CD14-positive monocyte (primary cell): ENCODE measurements at regions not wholly inside any gene's neighbourhood (a gene's known extent, or its start where the extent isn't known, plus 50 kb on each side); places are given as distances from the start of the nearest gene placed in this dataset.
A peak's percentile ranks its signal among the peaks of the same experiment; 100 is the strongest.

Experiments
- DNase-seq, 3 donors: peaks; one replicate each; pipeline ENCODE4 v3.0.0-alpha.2; 2011 to 2022
- H2AFZ ChIP-seq: 2 replicates; pipeline ENCODE4 v1.6.0; 2012; ENCODE audit warnings: mild to moderate bottlenecking, low read depth, low read length, inconsistent platforms; ENCODE audit not compliant: insufficient read depth, poor library complexity, severe bottlenecking
- H3K27ac ChIP-seq, 2 donors: 1 replicate in 1 of 2; 2 replicates in 1 of 2; pipeline ENCODE4 v1.5.1; 2012 to 2013; ENCODE audit warnings: low read length in 2 of 2, control low read depth in 1 of 2, inconsistent platforms in 1 of 2, low read depth in 1 of 2, mild to moderate bottlenecking in 1 of 2
- H3K27me3 ChIP-seq, 2 donors: one replicate each; pipeline versions ENCODE4 v1.6.0 to v1.6.1; 2011 to 2013; ENCODE audit warnings: low read length in 2 of 2; ENCODE audit not compliant: control insufficient read depth in 2 of 2, insufficient read depth in 2 of 2
- H3K36me3 ChIP-seq, 2 donors: replicated peaks in 1 of 2; 1 replicate in 1 of 2; 2 replicates in 1 of 2; pipeline versions ENCODE4 v1.5.1 to v1.6.1; 2012 to 2013; ENCODE audit warnings: low read length in 2 of 2, control low read depth in 1 of 2, inconsistent platforms in 1 of 2, mild to moderate bottlenecking in 1 of 2; ENCODE audit not compliant: insufficient read depth in 2 of 2, control insufficient read depth in 1 of 2
- H3K4me1 ChIP-seq, 2 donors: 1 replicate in 1 of 2; 2 replicates in 1 of 2; pipeline versions ENCODE4 v1.5.1 to v1.6.1; 2012 to 2013; ENCODE audit warnings: low read length in 2 of 2, control low read depth in 1 of 2, inconsistent platforms in 1 of 2, mild to moderate bottlenecking in 1 of 2, moderate library complexity in 1 of 2; ENCODE audit not compliant: insufficient read depth in 2 of 2, control insufficient read depth in 1 of 2
- H3K4me2 ChIP-seq: replicated peaks from 2 replicates; pipeline ENCODE3; 2012; ENCODE audit warnings: low read length, moderate library complexity, mild to moderate bottlenecking; ENCODE audit not compliant: poor library complexity, severe bottlenecking; ENCODE audit errors: extremely low read depth
- H3K4me3 ChIP-seq, 3 experiments: fragments of 200-600 bp in 1 of 3; sonication (generic) in 1 of 3; replicated peaks in 1 of 3; 1 replicate in 2 of 3; 2 replicates in 1 of 3; pipeline ENCODE4 v1.5.1; 2011 to 2013; ENCODE audit warnings: low read length in 3 of 3, mild to moderate bottlenecking in 3 of 3, control low read depth in 2 of 3, low read depth in 2 of 3, inconsistent platforms in 1 of 3, moderate library complexity in 1 of 3
- H3K79me2 ChIP-seq: 2 replicates; pipeline ENCODE4 v1.6.0; 2012; ENCODE audit warnings: mild to moderate bottlenecking, control low read depth, inconsistent platforms, low read length, moderate library complexity; ENCODE audit not compliant: insufficient read depth
- H3K9ac ChIP-seq: 2 replicates; pipeline ENCODE4 v1.6.0; 2017; ENCODE audit warnings: low read length, mild to moderate bottlenecking; ENCODE audit not compliant: insufficient read depth, poor library complexity, severe bottlenecking
- H3K9me3 ChIP-seq, 2 donors: replicated peaks in 1 of 2; 1 replicate in 1 of 2; 2 replicates in 1 of 2; pipeline versions ENCODE4 v1.5.1 to v1.6.1; 2012 to 2013; ENCODE audit warnings: low read length in 2 of 2, control low read depth in 1 of 2; ENCODE audit not compliant: control insufficient read depth in 1 of 2, insufficient read depth in 1 of 2
- H4K20me1 ChIP-seq: 2 replicates; pipeline ENCODE4 v1.6.0; 2012; ENCODE audit warnings: mild to moderate bottlenecking, low read length, control low read depth, moderate library complexity; ENCODE audit not compliant: insufficient read depth
- H3K27ac Mint-ChIP-seq, 7 donors: one replicate each; pipeline ENCODE4 v1.8.0; 2020; ENCODE audit warnings: mild to moderate bottlenecking in 7 of 7, mixed read lengths in 7 of 7, moderate library complexity in 6 of 7, inconsistent platforms in 2 of 7
- H3K27me3 Mint-ChIP-seq, 3 donors: one replicate each; pipeline ENCODE4 v1.8.0; 2021 to 2022; ENCODE audit warnings: low read depth in 3 of 3, mild to moderate bottlenecking in 3 of 3, mixed read lengths in 3 of 3, moderate library complexity in 3 of 3, inconsistent platforms in 1 of 3
- H3K36me3 Mint-ChIP-seq, 2 donors: one replicate each; pipeline ENCODE4 v1.8.0; 2020; ENCODE audit warnings: mixed read lengths in 2 of 2, inconsistent platforms in 1 of 2, mild to moderate bottlenecking in 1 of 2
- H3K4me1 Mint-ChIP-seq: one replicate; pipeline ENCODE4 v1.8.0; 2020; ENCODE audit warnings: mild to moderate bottlenecking, mixed read lengths
- H3K4me3 Mint-ChIP-seq, 2 donors: one replicate each; pipeline ENCODE4 v1.8.0; 2020; ENCODE audit warnings: mild to moderate bottlenecking in 2 of 2, mixed read lengths in 2 of 2, moderate library complexity in 1 of 2
- H3K9me3 Mint-ChIP-seq, 7 donors: one replicate each; pipeline ENCODE4 v1.8.0; 2020 to 2022; ENCODE audit warnings: mixed read lengths in 7 of 7, mild to moderate bottlenecking in 6 of 7, moderate library complexity in 6 of 7, inconsistent platforms in 2 of 7
- CTCF ChIP-seq: fragments of 200-600 bp; IDR thresholded peaks from one replicate; pipeline ENCODE4 v1.8.0; 2022; ENCODE audit warnings: antibody characterized with exemption, mild to moderate bottlenecking
- WGBS: methylation state at CpG from one replicate; pipeline ENCODE4 v1.1.5; 2013; ENCODE audit warnings: missing lambda C conversion rate; ENCODE audit not compliant: insufficient coverage; 5-methylcytosine and 5-hydroxymethylcytosine counted together
- intact Hi-C, 2 donors: fragments of 100-400 bp; cut with micrococcal nuclease; formaldehyde crosslinking; loops; one replicate each; pipeline versions ENCODE4 v1.15.0 to v1.15.1; 2023

- Histone ChIP-seq H3K27me3 (peaks cover 10 to 51% of the 10 kb centered on the region in 2 donors), H3K9ac (no peak overlapping the region), H3K27ac (no peak overlapping the region), H3K4me2 (no peak overlapping the region), H3K4me1 (no peaks in the 10 kb centered on the region), H2AFZ (no peak overlapping the region), H3K79me2 (no peaks in the 10 kb centered on the region), H3K36me3 (no peaks in the 10 kb centered on the region), H3K4me3 (no peak overlapping the region), H3K9me3 (peaks cover 0 to 10% of the 10 kb centered on the region in 2 donors), H4K20me1 (no peaks in the 10 kb centered on the region)
- no peaks in the 10 kb centered on the region for H3K4me1 Mint-ChIP-seq
- intact Hi-C loops: no loop called here
- WGBS: 86% methylated on average over 13 of the region's 21 CpGs
- H3K27ac Mint-ChIP-seq: peak overlapping the region in 1 of 7 donors; percentile 31
- no peak for TF ChIP-seq CTCF
- peaks cover 46 to 72% (median 57%) of the 10 kb centered on the region in 3 donors for H3K27me3 Mint-ChIP-seq
- no peaks in the 10 kb centered on the region for H3K36me3 Mint-ChIP-seq
- H3K4me3 Mint-ChIP-seq: no peak overlapping the region
- H3K9me3 Mint-ChIP-seq: peaks cover 0 to 8% (median 2%) of the 10 kb centered on the region in 7 donors
- DNase-seq: no peak
These were observed 72.4 kb upstream of the UNC5A start for GRCh38 chr5:176737746-176738636.

- Histone ChIP-seq H3K36me3 (no peaks in the 10 kb centered on the region), H3K27ac (no peak overlapping the region), H3K9ac (no peak overlapping the region), H3K4me2 (no peak overlapping the region), H3K9me3 (peaks cover 0 to 11% of the 10 kb centered on the region in 2 donors), H4K20me1 (no peaks in the 10 kb centered on the region), H3K27me3 (peaks cover 18 to 58% of the 10 kb centered on the region in 2 donors), H3K4me1 (no peaks in the 10 kb centered on the region), H3K4me3 (no peak overlapping the region), H3K79me2 (no peaks in the 10 kb centered on the region), H2AFZ (no peak overlapping the region)
- intact Hi-C loops: no loop called here
- no peak for TF ChIP-seq CTCF
- no peak for DNase-seq
- H3K9me3 Mint-ChIP-seq: peaks cover 0 to 9% (median 2%) of the 10 kb centered on the region in 7 donors
- no peaks in the 10 kb centered on the region for H3K36me3 Mint-ChIP-seq
- H3K4me1 Mint-ChIP-seq: peaks cover under 1% of the 10 kb centered on the region
- WGBS: 90% methylated on average over 6 of the region's 10 CpGs
- no peak overlapping the region for H3K4me3 Mint-ChIP-seq
- peaks cover 53 to 75% (median 64%) of the 10 kb centered on the region in 3 donors for H3K27me3 Mint-ChIP-seq
- no peak overlapping the region for H3K27ac Mint-ChIP-seq
These were observed 71.6 kb upstream of the UNC5A start for GRCh38 chr5:176738637-176739250.
